ENCODE measurements at regions not wholly inside any gene's neighbourhood (a gene's known extent, or its start where the extent isn't known, plus 50 kb on each side); places are given as distances from the start of the nearest gene placed in this dataset.

DNA sequence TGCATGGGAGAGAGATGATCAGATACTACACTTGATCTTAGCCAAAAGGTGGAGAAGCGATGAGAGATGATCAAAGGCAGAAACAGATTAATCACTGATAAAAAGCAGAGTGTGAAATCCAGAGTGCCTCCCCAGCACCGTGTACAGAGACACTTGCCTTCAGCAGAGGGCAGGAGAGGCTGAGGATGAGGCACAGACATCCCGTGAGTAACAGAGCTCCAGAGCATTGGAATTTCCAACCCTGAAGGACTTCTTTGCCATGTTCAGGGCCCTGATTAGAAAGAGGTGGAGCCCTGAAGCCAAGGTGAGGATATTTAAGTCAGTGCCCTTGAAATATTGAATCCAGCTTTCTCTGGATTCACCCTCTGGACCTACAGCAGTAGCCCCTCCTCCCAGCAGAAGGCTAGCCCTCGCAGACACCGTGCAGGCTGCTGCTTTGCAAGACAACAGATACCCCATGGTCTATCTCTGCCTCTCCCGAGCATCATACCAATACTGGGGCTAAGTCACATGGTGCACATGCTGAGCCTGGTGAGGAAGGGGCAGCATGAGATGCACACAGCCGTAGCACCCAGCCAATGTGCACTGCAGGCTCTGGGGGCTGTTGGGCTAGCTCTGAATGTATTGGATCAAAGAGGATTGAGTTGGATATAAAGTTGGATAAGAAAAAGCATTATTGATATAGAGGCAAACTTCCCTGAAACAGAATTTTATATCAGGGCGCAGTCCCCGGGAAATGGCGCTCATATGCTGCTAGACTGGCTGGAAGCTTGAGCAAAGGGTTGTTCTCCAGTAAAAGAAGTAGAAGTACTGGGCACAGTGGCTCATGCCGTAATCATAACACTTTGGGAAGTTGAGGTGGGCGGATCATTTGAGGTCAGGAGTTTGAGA, 200.3 kb upstream of the B3GAT1 start:
- H3K4me3 ChIP-seq (replicated peaks; ENCODE audit: low read depth, low read length), result no peak overlapping the region
- H3K36me3 ChIP-seq (ENCODE audit: control insufficient read depth, insufficient read depth, low read length), result no peaks in the 10 kb centered on the region
- no peak for DNase-seq (ENCODE audit: extremely low read depth, insufficient read length)
- no peaks in the 10 kb centered on the region; the same call in none of the 2 replicates for H3K27me3 ChIP-seq (replicated peaks; ENCODE audit: control insufficient read depth, insufficient read depth, low read length)
- no peak for TF ChIP-seq CTCF (IDR thresholded peaks at IDR 0.05; ENCODE audit: insufficient read depth, low read length, poor library complexity, severe bottlenecking)

- Histone ChIP-seq H3K27me3 (replicated peaks; ENCODE audit: control insufficient read depth, insufficient read depth, low read length) (no peaks in the 10 kb centered on the region; the same call in none of the 2 replicates), H3K4me3 (replicated peaks; ENCODE audit: low read depth, low read length) (no peak overlapping the region), H3K36me3 (ENCODE audit: control insufficient read depth, insufficient read depth, low read length) (no peaks in the 10 kb centered on the region)
- DNase-seq (ENCODE audit: extremely low read depth, insufficient read length), result no peak
- no peak for TF ChIP-seq CTCF (IDR thresholded peaks at IDR 0.05; ENCODE audit: insufficient read depth, low read length, poor library complexity, severe bottlenecking)
Measured at GRCh38 chr11:134611537-134611936, 199.5 kb upstream of the B3GAT1 start.

DNA sequence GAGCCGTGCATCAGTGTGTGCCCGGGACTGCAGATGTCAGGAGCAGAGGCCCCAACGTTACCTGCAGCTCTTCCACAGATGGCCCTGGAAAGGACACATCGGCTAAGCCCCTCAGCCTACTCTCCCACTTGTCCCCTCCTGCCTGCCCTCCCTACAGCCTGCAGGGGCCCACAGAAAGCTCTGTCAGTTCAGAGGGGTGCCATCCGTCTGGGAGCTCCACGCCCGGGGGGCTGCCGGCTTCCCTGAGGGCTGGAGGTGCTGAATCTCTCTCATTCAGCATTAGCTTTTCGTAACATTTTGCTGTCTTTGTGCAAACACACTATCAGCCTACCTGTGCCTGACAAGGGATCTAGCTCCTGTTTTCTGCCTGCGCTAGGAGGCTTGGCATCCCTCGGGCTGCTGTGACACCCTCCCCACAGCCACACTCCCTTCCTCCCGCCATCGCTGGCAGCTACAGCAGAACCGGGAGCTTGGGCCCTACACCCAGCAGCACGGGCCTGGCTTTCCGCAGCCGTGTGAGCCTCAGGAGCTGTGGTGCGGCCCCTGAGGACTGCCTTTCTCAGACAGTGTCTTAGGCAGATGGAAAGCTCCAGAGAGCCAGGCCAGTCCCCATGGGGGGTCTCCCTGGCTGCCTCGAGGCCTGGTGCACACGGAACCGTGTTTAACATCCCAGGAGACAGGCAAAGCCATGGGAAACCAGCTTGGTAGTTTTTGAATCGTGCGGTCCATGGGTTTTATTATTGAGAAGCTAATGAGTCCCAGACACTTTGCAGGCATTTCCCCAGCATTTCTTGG, 198.3 kb upstream of the B3GAT1 start:
- Histone ChIP-seq H3K36me3 (ENCODE audit: control insufficient read depth, insufficient read depth, low read length) (no peaks in the 10 kb centered on the region), H3K4me3 (replicated peaks; ENCODE audit: low read depth, low read length) (no peak overlapping the region), H3K27me3 (replicated peaks; ENCODE audit: control insufficient read depth, insufficient read depth, low read length) (no peaks in the 10 kb centered on the region; the same call in none of the 2 replicates)
- TF ChIP-seq CTCF (IDR thresholded peaks at IDR 0.05; ENCODE audit: insufficient read depth, low read length, poor library complexity, severe bottlenecking), result no peak
- DNase-seq (ENCODE audit: extremely low read depth, insufficient read length), result no peak

DNA sequence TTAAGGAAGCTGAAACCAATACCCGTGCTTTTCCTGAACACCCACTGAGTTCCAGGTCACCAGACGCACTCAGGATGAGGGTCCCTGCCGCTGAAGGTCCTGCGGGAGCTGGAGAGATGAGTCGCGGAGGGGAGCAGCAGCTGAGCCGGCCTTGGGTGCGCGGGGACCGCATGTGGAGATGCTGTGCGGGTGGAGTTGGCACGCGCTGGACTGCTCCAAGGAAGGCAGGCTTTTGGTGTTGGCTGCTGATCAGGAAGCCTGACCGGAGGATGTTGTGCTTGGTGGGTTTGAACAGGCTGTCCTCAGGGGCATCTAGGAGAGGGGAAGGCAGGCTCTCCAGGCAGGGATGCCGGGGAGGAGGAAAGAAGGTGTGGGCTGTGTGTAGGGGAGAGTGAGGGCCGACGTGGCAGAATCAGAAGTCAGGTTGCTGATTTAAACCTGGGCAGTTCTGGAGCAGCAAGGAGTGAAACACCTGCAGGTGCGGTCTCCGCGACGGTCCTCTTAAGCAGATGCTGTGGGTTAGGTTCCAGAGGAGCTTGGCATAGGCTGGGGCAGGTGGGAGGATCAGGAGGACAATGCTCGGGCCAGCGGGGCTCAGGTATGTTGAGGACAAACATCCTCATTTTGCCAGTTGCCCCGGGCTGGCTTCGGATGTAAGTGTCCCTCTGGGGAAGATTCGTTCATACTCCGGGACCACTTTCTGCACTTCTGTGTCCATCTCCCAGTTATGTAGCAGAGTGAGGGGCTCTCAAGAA, 197.5 kb upstream of the B3GAT1 start:
- no peaks in the 10 kb centered on the region for H3K36me3 ChIP-seq (ENCODE audit: control insufficient read depth, insufficient read depth, low read length)
- no peak for DNase-seq (ENCODE audit: extremely low read depth, insufficient read length)
- H3K27me3 ChIP-seq (replicated peaks; ENCODE audit: control insufficient read depth, insufficient read depth, low read length), result no peaks in the 10 kb centered on the region; the same call in none of the 2 replicates
- no peak for TF ChIP-seq CTCF (IDR thresholded peaks at IDR 0.05; ENCODE audit: insufficient read depth, low read length, poor library complexity, severe bottlenecking)
- no peak overlapping the region for H3K4me3 ChIP-seq (replicated peaks; ENCODE audit: low read depth, low read length)

DNA sequence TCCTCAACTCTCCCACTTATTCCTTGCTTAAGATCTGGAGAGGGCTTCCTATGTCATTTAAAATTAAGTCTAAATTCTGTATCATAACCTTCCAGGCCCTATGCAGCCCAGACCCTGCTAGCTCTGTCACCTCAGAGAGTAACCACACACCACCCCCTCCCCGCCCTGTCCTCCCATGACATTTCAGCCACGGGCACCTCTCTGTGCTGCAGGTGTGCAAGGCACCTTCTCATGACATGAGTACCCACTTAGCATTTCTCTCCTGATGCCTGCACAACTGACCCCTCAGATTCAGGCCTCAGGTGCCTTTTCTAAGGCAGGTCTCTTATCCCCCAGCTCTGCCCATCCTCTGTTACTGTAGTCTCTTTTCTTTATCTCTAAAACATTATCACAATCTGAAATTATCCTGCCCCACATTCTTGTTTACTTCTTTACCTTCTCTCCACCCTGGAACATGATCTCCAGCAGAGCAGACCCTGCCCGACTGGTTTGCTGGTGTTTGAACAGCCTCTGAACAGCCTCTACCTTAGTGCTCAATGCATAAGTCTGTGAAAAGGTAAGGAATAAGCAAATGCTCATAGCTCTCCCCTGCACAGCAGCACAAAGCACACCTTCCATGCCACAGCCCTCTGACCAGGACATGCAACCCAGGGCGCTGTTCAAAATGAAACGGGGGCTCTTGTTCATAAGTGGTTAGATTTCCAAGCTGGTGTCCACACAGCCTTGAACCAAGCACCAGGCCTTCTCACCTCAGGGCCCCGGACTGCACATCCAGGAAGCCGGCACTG, 196.1 kb upstream of the B3GAT1 start:
- Histone ChIP-seq H3K36me3 (ENCODE audit: control insufficient read depth, insufficient read depth, low read length) (no peaks in the 10 kb centered on the region), H3K4me3 (replicated peaks; ENCODE audit: low read depth, low read length) (no peak overlapping the region), H3K27me3 (replicated peaks; ENCODE audit: control insufficient read depth, insufficient read depth, low read length) (no peaks in the 10 kb centered on the region; the same call in none of the 2 replicates)
- TF ChIP-seq CTCF (IDR thresholded peaks at IDR 0.05; ENCODE audit: insufficient read depth, low read length, poor library complexity, severe bottlenecking), result no peak
- DNase-seq (ENCODE audit: extremely low read depth, insufficient read length), result no peak
